ENCODE measurements at regions not wholly inside any gene's neighbourhood (a gene's known extent, or its start where the extent isn't known, plus 50 kb on each side); places are given as distances from the start of the nearest gene placed in this dataset.

DNA sequence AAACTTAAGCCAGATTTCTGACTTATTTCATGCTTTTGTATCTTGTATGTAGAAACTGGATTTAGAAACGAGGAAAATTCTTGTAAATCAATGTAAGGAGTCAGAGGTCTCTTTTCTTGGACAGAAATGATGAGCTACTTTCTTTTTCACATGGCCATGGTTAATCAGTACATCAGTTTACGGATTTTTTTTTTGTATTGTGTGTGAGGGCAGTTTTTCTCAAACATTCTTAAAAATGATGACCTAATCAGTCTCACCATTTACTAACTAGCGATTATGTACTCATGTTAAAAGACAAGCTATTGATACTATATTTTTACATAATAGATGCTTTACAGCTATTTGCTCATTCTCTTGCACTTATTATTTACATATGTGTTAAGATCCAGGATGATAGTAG, 165.2 kb upstream of the DOCK10 start:
- TF ChIP-seq, protein P1, sequence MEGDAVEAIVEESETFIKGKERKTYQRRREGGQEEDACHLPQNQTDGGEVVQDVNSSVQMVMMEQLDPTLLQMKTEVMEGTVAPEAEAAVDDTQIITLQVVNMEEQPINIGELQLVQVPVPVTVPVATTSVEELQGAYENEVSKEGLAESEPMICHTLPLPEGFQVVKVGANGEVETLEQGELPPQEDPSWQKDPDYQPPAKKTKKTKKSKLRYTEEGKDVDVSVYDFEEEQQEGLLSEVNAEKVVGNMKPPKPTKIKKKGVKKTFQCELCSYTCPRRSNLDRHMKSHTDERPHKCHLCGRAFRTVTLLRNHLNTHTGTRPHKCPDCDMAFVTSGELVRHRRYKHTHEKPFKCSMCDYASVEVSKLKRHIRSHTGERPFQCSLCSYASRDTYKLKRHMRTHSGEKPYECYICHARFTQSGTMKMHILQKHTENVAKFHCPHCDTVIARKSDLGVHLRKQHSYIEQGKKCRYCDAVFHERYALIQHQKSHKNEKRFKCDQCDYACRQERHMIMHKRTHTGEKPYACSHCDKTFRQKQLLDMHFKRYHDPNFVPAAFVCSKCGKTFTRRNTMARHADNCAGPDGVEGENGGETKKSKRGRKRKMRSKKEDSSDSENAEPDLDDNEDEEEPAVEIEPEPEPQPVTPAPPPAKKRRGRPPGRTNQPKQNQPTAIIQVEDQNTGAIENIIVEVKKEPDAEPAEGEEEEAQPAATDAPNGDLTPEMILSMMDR (IDR thresholded peaks at IDR 0.05; ENCODE audit: low read depth, low read length, missing input control) = no peak
- TF ChIP-seq JUND (IDR thresholded peaks at IDR 0.05) (no peak), EGR1 (IDR thresholded peaks at IDR 0.05; ENCODE audit: low read depth in 2 of 2) (no peak), TAF1 (conservative IDR thresholded peaks at IDR 0.05) (no peak), YY1 (IDR thresholded peaks at IDR 0.05) (no peak), SP1 (IDR thresholded peaks at IDR 0.05) (no peak), GABPA (IDR thresholded peaks at IDR 0.05 in 1 of 2, conservative IDR thresholded peaks at IDR 0.05 in 1 of 2) (no peak)
- TF ChIP-seq, protein P2, sequence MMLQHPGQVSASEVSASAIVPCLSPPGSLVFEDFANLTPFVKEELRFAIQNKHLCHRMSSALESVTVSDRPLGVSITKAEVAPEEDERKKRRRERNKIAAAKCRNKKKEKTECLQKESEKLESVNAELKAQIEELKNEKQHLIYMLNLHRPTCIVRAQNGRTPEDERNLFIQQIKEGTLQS (IDR thresholded peaks at IDR 0.05) = no peak
- TF ChIP-seq, protein P3, sequence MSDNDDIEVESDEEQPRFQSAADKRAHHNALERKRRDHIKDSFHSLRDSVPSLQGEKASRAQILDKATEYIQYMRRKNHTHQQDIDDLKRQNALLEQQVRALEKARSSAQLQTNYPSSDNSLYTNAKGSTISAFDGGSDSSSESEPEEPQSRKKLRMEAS (IDR thresholded peaks at IDR 0.05) = no peak

All from liver (tissue), 3 donors.